ENCODE measurements at regions not wholly inside any gene's neighbourhood (a gene's known extent, or its start where the extent isn't known, plus 50 kb on each side); places are given as distances from the start of the nearest gene placed in this dataset.

DNA sequence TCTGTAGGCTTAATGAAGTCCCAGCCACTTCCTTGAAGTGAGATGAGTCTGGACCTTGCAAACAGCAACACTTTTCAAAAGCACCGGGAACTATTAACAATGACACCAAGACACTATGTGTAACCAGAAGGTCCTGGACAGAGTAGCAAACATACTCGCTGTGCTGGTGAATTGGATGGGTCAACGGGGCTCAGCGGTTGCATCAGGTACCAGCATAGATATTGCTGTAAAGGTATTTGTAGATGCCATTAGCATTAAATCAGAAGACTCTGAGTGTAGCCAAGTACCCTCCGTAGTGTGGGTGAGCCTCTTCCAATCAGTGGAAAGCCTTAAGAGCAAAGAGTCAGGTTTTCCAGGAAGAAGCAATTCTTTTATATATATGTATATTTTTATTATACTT lies 140.5 kb downstream of the IRX2 start:
- TF ChIP-seq, protein P1, sequence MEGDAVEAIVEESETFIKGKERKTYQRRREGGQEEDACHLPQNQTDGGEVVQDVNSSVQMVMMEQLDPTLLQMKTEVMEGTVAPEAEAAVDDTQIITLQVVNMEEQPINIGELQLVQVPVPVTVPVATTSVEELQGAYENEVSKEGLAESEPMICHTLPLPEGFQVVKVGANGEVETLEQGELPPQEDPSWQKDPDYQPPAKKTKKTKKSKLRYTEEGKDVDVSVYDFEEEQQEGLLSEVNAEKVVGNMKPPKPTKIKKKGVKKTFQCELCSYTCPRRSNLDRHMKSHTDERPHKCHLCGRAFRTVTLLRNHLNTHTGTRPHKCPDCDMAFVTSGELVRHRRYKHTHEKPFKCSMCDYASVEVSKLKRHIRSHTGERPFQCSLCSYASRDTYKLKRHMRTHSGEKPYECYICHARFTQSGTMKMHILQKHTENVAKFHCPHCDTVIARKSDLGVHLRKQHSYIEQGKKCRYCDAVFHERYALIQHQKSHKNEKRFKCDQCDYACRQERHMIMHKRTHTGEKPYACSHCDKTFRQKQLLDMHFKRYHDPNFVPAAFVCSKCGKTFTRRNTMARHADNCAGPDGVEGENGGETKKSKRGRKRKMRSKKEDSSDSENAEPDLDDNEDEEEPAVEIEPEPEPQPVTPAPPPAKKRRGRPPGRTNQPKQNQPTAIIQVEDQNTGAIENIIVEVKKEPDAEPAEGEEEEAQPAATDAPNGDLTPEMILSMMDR (IDR thresholded peaks at IDR 0.05; ENCODE audit: insufficient read depth, low read length, poor library complexity, severe bottlenecking), result no peak
- TF ChIP-seq EZH2phosphoT487 (conservative IDR thresholded peaks at IDR 0.05; ENCODE audit: low read length), result no peak
- Histone ChIP-seq H2AFZ (ENCODE audit: low read depth, low read length, severe bottlenecking) (no peak overlapping the region), H3K9me2 (replicated peaks; ENCODE audit: insufficient read depth, low read length) (no peaks in the 10 kb centered on the region), H3K4me2 (ENCODE audit: low read depth, low read length, poor library complexity, severe bottlenecking) (no peak overlapping the region), H3F3A (ENCODE audit: insufficient read depth) (no peaks in the 10 kb centered on the region), H3K27ac (ENCODE audit: low read depth, low read length) (no peak overlapping the region), H4K20me1 (ENCODE audit: low read depth, low read length) (no peaks in the 10 kb centered on the region), H3K27me3 (ENCODE audit: low read length) (no peaks in the 10 kb centered on the region), H3K4me3 (ENCODE audit: insufficient read depth, low read length, poor library complexity, severe bottlenecking) (no peak overlapping the region), H3K79me2 (ENCODE audit: insufficient read depth, low read length) (no peaks in the 10 kb centered on the region), H3K9me3 (ENCODE audit: insufficient read depth, low read length) (no peaks in the 10 kb centered on the region), H3K9ac (ENCODE audit: low read length) (no peak overlapping the region), H3K36me3 (ENCODE audit: low read length) (no peaks in the 10 kb centered on the region)

DNA sequence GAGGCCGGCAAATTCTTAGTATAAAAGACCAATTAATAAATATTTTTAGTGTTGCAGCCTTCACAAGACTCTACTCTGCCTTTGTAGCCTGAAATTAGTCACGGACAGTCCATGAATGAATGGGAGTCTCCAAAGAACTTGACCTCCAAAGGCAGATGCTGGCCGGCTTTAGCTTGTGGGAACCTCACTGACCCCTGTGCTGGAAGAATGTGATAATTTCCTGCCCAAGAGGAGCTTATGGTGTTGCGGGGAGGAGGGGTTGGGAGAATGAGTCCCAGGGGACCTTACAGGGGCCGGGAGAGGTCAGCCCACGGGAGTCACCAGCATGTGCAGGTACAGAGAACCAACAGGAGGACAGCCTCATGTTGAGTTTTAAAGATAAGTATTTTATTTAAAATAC lies 143.1 kb downstream of the IRX2 start:
- TF ChIP-seq, protein P1 (IDR thresholded peaks at IDR 0.05; ENCODE audit: insufficient read depth, low read length, poor library complexity, severe bottlenecking), result no peak
- TF ChIP-seq EZH2phosphoT487 (conservative IDR thresholded peaks at IDR 0.05; ENCODE audit: low read length), result no peak
- no peak overlapping the region for H3K4me3 ChIP-seq (ENCODE audit: insufficient read depth, low read length, poor library complexity, severe bottlenecking)

DNA sequence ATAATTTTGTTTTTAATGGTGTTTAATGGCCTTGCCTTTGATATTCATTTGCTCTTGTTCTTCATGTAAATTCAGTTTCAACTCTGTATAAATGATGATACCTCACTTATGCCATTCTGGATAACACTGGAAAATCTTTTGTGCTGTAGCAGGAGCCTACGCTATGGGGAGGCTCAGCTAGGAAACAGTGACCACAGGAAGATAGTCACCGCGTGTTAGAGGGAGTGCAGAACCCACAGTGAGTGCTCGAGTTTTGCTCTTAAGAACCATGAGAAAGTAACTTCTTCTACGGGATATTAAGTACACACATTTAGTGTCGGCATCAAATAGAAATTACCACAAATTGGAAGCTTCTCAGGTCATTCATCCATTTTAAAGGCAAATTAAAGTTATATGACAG lies 143.9 kb downstream of the IRX2 start:
- H3K9me2 ChIP-seq (replicated peaks; ENCODE audit: insufficient read depth, low read length), result no peaks in the 10 kb centered on the region
- no peaks in the 10 kb centered on the region for H4K20me1 ChIP-seq (ENCODE audit: low read depth, low read length)
- no peak overlapping the region for H3K9ac ChIP-seq (ENCODE audit: low read length)
- H3K27me3 ChIP-seq (ENCODE audit: low read length), result no peaks in the 10 kb centered on the region
- no peak for TF ChIP-seq EZH2phosphoT487 (conservative IDR thresholded peaks at IDR 0.05; ENCODE audit: low read length)
- TF ChIP-seq, protein P1 (IDR thresholded peaks at IDR 0.05; ENCODE audit: insufficient read depth, low read length, poor library complexity, severe bottlenecking), result no peak
- H3K27ac ChIP-seq (ENCODE audit: low read depth, low read length), result no peak overlapping the region
- H3K9me3 ChIP-seq (ENCODE audit: insufficient read depth, low read length), result no peaks in the 10 kb centered on the region
- no peak overlapping the region for H3K4me2 ChIP-seq (ENCODE audit: low read depth, low read length, poor library complexity, severe bottlenecking)
- H3K79me2 ChIP-seq (ENCODE audit: insufficient read depth, low read length), result no peaks in the 10 kb centered on the region
- no peak overlapping the region for H2AFZ ChIP-seq (ENCODE audit: low read depth, low read length, severe bottlenecking)
- no peak overlapping the region for H3K4me3 ChIP-seq (ENCODE audit: insufficient read depth, low read length, poor library complexity, severe bottlenecking)
- no peaks in the 10 kb centered on the region for H3K36me3 ChIP-seq (ENCODE audit: low read length)
- H3F3A ChIP-seq (ENCODE audit: insufficient read depth), result no peaks in the 10 kb centered on the region

More for the DNA sequence above, 143.1 kb downstream of the IRX2 start:
- H3K4me2 ChIP-seq (ENCODE audit: low read depth, low read length, poor library complexity, severe bottlenecking), result no peak overlapping the region
- H2AFZ ChIP-seq (ENCODE audit: low read depth, low read length, severe bottlenecking), result no peak overlapping the region
- H3K9ac ChIP-seq (ENCODE audit: low read length), result no peak overlapping the region
- no peaks in the 10 kb centered on the region for H3K9me2 ChIP-seq (replicated peaks; ENCODE audit: insufficient read depth, low read length)
- no peak overlapping the region for H3K27ac ChIP-seq (ENCODE audit: low read depth, low read length)
- H3K36me3 ChIP-seq (ENCODE audit: low read length), result no peaks in the 10 kb centered on the region
- H4K20me1 ChIP-seq (ENCODE audit: low read depth, low read length), result no peaks in the 10 kb centered on the region
- no peaks in the 10 kb centered on the region for H3K79me2 ChIP-seq (ENCODE audit: insufficient read depth, low read length)
- no peaks in the 10 kb centered on the region for H3K27me3 ChIP-seq (ENCODE audit: low read length)
- no peaks in the 10 kb centered on the region for H3K9me3 ChIP-seq (ENCODE audit: insufficient read depth, low read length)
- H3F3A ChIP-seq (ENCODE audit: insufficient read depth), result no peaks in the 10 kb centered on the region

DNA sequence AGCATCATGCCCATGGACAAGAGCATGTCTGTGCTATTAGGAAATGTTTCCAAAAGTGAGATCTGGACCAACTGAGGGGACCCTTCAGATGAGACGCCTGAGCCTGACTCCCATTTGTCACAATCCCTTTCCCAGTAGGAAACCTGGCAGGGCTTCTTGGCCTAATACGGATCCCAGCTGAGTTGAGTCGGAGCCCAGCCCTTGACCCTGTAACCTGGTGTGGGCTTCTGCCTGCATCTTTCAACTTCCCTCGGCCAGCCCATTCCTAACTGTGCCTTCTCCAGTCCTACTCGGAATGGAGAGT lies 148.3 kb downstream of the IRX2 start:
- TF ChIP-seq EZH2phosphoT487 (conservative IDR thresholded peaks at IDR 0.05; ENCODE audit: low read length), result no peak
- TF ChIP-seq, protein P1 (IDR thresholded peaks at IDR 0.05; ENCODE audit: insufficient read depth, low read length, poor library complexity, severe bottlenecking), result no peak
- Histone ChIP-seq H3K27me3 (ENCODE audit: low read length) (no peaks in the 10 kb centered on the region), H3K4me3 (ENCODE audit: insufficient read depth, low read length, poor library complexity, severe bottlenecking) (no peak overlapping the region)

More for the DNA sequence above, 148.3 kb downstream of the IRX2 start:
- Histone ChIP-seq H3K79me2 (ENCODE audit: insufficient read depth, low read length) (no peaks in the 10 kb centered on the region), H3K4me2 (ENCODE audit: low read depth, low read length, poor library complexity, severe bottlenecking) (no peak overlapping the region), H4K20me1 (ENCODE audit: low read depth, low read length) (no peaks in the 10 kb centered on the region), H2AFZ (ENCODE audit: low read depth, low read length, severe bottlenecking) (no peak overlapping the region), H3K9me2 (replicated peaks; ENCODE audit: insufficient read depth, low read length) (no peaks in the 10 kb centered on the region), H3K36me3 (ENCODE audit: low read length) (no peaks in the 10 kb centered on the region), H3K27ac (ENCODE audit: low read depth, low read length) (no peak overlapping the region), H3K9ac (ENCODE audit: low read length) (no peak overlapping the region), H3F3A (ENCODE audit: insufficient read depth) (no peaks in the 10 kb centered on the region), H3K9me3 (ENCODE audit: insufficient read depth, low read length) (no peaks in the 10 kb centered on the region)
